Left lung (tissue), 4 donors: ENCODE measurements at regions not wholly inside any gene's neighbourhood (a gene's known extent, or its start where the extent isn't known, plus 50 kb on each side); places are given as distances from the start of the nearest gene placed in this dataset.

Experiments used
- ATAC-seq: fragments of 200-7000 bp; cut with Tn5 transposase; one replicate; pipeline ENCODE4 v1.9.1; 2020; ENCODE audit warnings: moderate library complexity
- DNase-seq, 4 donors: peaks; one replicate each; pipeline ENCODE4 v3.0.0-alpha.2; 2013 to 2020
- H3K27ac ChIP-seq, 2 donors: fragments of 200-600 bp; sonication (generic) in 1 of 2; one replicate each; pipeline versions ENCODE4 v1.5.0 to v1.8.0; 2020 to 2021
- H3K27me3 ChIP-seq, 2 donors: fragments of 200-600 bp; sonication (generic) in 1 of 2; one replicate each; pipeline versions ENCODE4 v1.5.0 to v1.8.0; 2020 to 2021
- H3K36me3 ChIP-seq, 2 donors: fragments of 200-600 bp; sonication (generic) in 1 of 2; one replicate each; pipeline versions ENCODE4 v1.5.0 to v1.8.0; 2020 to 2021
- H3K4me1 ChIP-seq, 2 donors: fragments of 200-600 bp; one replicate each; pipeline ENCODE4 v1.8.0; 2021
- H3K4me3 ChIP-seq, 2 donors: fragments of 200-600 bp; sonication (generic) in 1 of 2; one replicate each; pipeline versions ENCODE4 v1.5.0 to v1.8.0; 2020 to 2021; ENCODE audit warnings: mild to moderate bottlenecking in 1 of 2
- H3K9me3 ChIP-seq, 2 donors: fragments of 200-600 bp; sonication (generic) in 1 of 2; one replicate each; pipeline versions ENCODE4 v1.5.0 to v1.8.0; 2020 to 2021
- intact Hi-C, 2 donors: fragments of 100-400 bp; cut with DNase I; formaldehyde crosslinking; loops; one replicate each; pipeline versions ENCODE4 v1.11.2 to v1.14.2; 2022
- TF ChIP-seq, protein P1 (sequence below), 2 donors: fragments of 200-600 bp; sonication (generic) in 1 of 2; IDR thresholded peaks; one replicate each; pipeline versions ENCODE4 v1.5.0 to v1.8.0; 2021; ENCODE audit warnings: antibody characterized with exemption in 2 of 2
- donor health status: DM: no; HTN: yes; CAD: no.
- donor health status: DM: no; HTN: no; CAD: no.

DNA sequence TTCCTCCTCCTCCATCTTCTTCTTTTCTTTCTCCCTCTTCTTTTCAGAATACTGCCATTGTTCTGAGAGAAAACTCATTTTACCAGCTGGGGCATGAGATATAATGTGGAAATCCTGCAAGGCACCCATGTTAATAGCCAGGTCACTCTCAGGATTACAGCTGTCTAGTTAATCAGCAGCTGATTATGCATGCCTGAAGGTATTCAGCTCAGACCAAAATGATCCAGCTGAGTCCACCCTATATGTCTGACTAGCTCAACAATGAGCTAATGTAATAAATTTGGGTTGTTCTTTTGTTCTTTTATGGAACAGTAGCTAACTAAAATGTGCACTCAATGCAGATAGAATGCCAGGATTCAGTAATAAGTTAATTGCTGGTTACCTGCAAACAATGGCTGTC lies 441.4 kb downstream of the KDM5D start:
- no peak overlapping the region for H3K4me3 ChIP-seq
- intact Hi-C loops = no loop called here
- TF ChIP-seq, protein P1, sequence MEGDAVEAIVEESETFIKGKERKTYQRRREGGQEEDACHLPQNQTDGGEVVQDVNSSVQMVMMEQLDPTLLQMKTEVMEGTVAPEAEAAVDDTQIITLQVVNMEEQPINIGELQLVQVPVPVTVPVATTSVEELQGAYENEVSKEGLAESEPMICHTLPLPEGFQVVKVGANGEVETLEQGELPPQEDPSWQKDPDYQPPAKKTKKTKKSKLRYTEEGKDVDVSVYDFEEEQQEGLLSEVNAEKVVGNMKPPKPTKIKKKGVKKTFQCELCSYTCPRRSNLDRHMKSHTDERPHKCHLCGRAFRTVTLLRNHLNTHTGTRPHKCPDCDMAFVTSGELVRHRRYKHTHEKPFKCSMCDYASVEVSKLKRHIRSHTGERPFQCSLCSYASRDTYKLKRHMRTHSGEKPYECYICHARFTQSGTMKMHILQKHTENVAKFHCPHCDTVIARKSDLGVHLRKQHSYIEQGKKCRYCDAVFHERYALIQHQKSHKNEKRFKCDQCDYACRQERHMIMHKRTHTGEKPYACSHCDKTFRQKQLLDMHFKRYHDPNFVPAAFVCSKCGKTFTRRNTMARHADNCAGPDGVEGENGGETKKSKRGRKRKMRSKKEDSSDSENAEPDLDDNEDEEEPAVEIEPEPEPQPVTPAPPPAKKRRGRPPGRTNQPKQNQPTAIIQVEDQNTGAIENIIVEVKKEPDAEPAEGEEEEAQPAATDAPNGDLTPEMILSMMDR (IDR thresholded peaks at IDR 0.05) = no peak
- no peak overlapping the region for H3K27ac ChIP-seq
- no peaks in the 10 kb centered on the region for H3K4me1 ChIP-seq
- DNase-seq (no peak), ATAC-seq (no peak)
- peaks cover 0 to 3% of the 10 kb centered on the region in 2 donors for H3K9me3 ChIP-seq
- no peaks in the 10 kb centered on the region for H3K36me3 ChIP-seq
- H3K27me3 ChIP-seq = no peaks in the 10 kb centered on the region

DNA sequence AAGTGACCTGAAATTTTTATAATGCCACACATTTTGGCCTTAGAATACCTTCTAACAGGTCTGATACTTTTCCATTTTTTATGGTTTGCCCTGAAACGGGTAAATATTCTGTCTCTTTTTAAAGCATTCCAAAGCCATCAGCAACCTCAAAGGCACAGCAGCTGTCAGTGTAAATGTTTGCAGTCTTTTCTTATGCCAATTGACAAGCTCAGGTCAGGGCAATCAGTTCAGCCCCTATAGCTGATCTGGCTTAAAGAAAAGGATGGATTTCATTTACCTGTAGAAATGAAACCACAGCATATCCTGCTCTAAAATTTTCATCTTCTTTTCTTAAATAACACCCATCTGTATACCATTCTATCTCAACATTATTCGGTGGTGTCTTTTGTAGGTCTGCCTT lies 453.6 kb downstream of the KDM5D start:
- intact Hi-C loops = no loop called here
- TF ChIP-seq, protein P1 (IDR thresholded peaks at IDR 0.05) = no peak
- ATAC-seq = no peak

GRCh38 chrY:19274076-19274475 lies 470.4 kb downstream of the KDM5D start:
- Histone ChIP-seq H3K36me3 (no peaks in the 10 kb centered on the region), H3K27me3 (no peaks in the 10 kb centered on the region), H3K4me3 (no peak overlapping the region), H3K27ac (no peak overlapping the region), H3K9me3 (no peaks in the 10 kb centered on the region), H3K4me1 (no peaks in the 10 kb centered on the region)
- ATAC-seq (no peak), DNase-seq (no peak)
- intact Hi-C loops = no loop called here
- TF ChIP-seq, protein P1 (IDR thresholded peaks at IDR 0.05) = no peak

More for the DNA sequence above, 453.6 kb downstream of the KDM5D start:
- H3K4me3 ChIP-seq = no peak overlapping the region
- no peak for DNase-seq
- no peak overlapping the region for H3K27ac ChIP-seq
- H3K9me3 ChIP-seq = no peaks in the 10 kb centered on the region
- no peaks in the 10 kb centered on the region for H3K4me1 ChIP-seq
- H3K27me3 ChIP-seq = no peaks in the 10 kb centered on the region
- H3K36me3 ChIP-seq = no peaks in the 10 kb centered on the region

- Histone ChIP-seq H3K9me3 (no peaks in the 10 kb centered on the region), H3K4me1 (no peaks in the 10 kb centered on the region), H3K36me3 (no peaks in the 10 kb centered on the region), H3K27me3 (no peaks in the 10 kb centered on the region), H3K4me3 (no peak overlapping the region), H3K27ac (no peak overlapping the region)
- intact Hi-C loops = no loop called here
- no peak for ATAC-seq
- TF ChIP-seq, protein P1 (IDR thresholded peaks at IDR 0.05) = no peak
- peak in 1 of 4 donors; percentile 13 for DNase-seq
These were observed 476.2 kb downstream of the KDM5D start for GRCh38 chrY:19268331-19268730.

GRCh38 chrY:19265404-19265803 lies 479.1 kb downstream of the KDM5D start:
- no peak for DNase-seq
- ATAC-seq = no peak
- H3K4me1 ChIP-seq = no peaks in the 10 kb centered on the region
- no peaks in the 10 kb centered on the region for H3K36me3 ChIP-seq
- no peak overlapping the region for H3K27ac ChIP-seq
- no peak overlapping the region for H3K4me3 ChIP-seq
- no peaks in the 10 kb centered on the region for H3K27me3 ChIP-seq
- H3K9me3 ChIP-seq = no peaks in the 10 kb centered on the region
- intact Hi-C loops = no loop called here
- TF ChIP-seq, protein P1 (IDR thresholded peaks at IDR 0.05) = no peak
